Loucy (cell line): ENCODE measurements at regions not wholly inside any gene's neighbourhood (a gene's known extent, or its start where the extent isn't known, plus 50 kb on each side); places are given as distances from the start of the nearest gene placed in this dataset.

ENCODE experiments used
- H2AFZ ChIP-seq: fragments of 200-600 bp; sonication (generic); 2 replicates; pipeline ENCODE4 v1.6.0; 2016; ENCODE audit warnings: antibody characterized with exemption, mild to moderate bottlenecking, low read length, moderate library complexity
- H3F3A ChIP-seq: fragments of 200-600 bp; 2 replicates; pipeline ENCODE4 v1.6.0; 2016; ENCODE audit warnings: antibody characterized with exemption, low read depth, mild to moderate bottlenecking
- H3K27me3 ChIP-seq: fragments of 200-600 bp; sonication (generic); 2 replicates; pipeline ENCODE4 v1.6.1; 2014; ENCODE audit warnings: low read length, mild to moderate bottlenecking; ENCODE audit not compliant: insufficient read depth, poor library complexity, severe bottlenecking
- H3K36me3 ChIP-seq: fragments of 200-600 bp; sonication (generic); 2 replicates; pipeline ENCODE4 v1.6.1; 2016; ENCODE audit warnings: low read length; ENCODE audit not compliant: insufficient read depth
- H3K4me1 ChIP-seq: fragments of 200-600 bp; sonication (generic); 2 replicates; pipeline ENCODE4 v1.5.1; 2014; ENCODE audit warnings: low read length, mild to moderate bottlenecking; ENCODE audit not compliant: insufficient read depth, poor library complexity, severe bottlenecking
- H3K4me2 ChIP-seq: fragments of 200-600 bp; sonication (generic); 2 replicates; pipeline ENCODE4 v1.6.0; 2014; ENCODE audit warnings: antibody characterized with exemption, low read length, low read depth, mild to moderate bottlenecking; ENCODE audit not compliant: poor library complexity, severe bottlenecking
- H3K4me3 ChIP-seq: fragments of 200-600 bp; sonication (generic); 2 replicates; pipeline ENCODE4 v1.5.1; 2014; ENCODE audit warnings: low read length, mild to moderate bottlenecking, mixed read lengths; ENCODE audit not compliant: poor library complexity, severe bottlenecking
- H3K79me2 ChIP-seq: fragments of 200-600 bp; sonication (generic); 2 replicates; pipeline ENCODE4 v1.6.1; 2014; ENCODE audit warnings: low read length; ENCODE audit not compliant: insufficient read depth
- H3K9ac ChIP-seq: fragments of 200-600 bp; sonication (generic); 2 replicates; pipeline ENCODE4 v1.6.0; 2014; ENCODE audit warnings: mild to moderate bottlenecking, low read depth, low read length, moderate library complexity; ENCODE audit not compliant: poor library complexity, severe bottlenecking
- H3K9me2 ChIP-seq: fragments of 200-600 bp; sonication (generic); replicated peaks from 2 replicates; pipeline ENCODE4 v1.6.1; 2016; ENCODE audit warnings: low read depth, low read length, mixed read lengths
- H3K9me3 ChIP-seq: fragments of 200-600 bp; sonication (generic); 2 replicates; pipeline ENCODE4 v1.6.1; 2014; ENCODE audit warnings: mild to moderate bottlenecking, antibody characterized with exemption, low read length, low read depth; ENCODE audit not compliant: insufficient read depth
- H4K20me1 ChIP-seq: fragments of 200-600 bp; sonication (generic); 2 replicates; pipeline ENCODE4 v1.6.0; 2014; ENCODE audit warnings: antibody characterized with exemption, low read length, mild to moderate bottlenecking; ENCODE audit not compliant: insufficient read depth, poor library complexity, severe bottlenecking
- CTCF ChIP-seq: fragments of 200-600 bp; sonication (generic); conservative IDR thresholded peaks from 2 replicates; pipeline ENCODE4 v1.5.1; 2014; ENCODE audit warnings: mild to moderate bottlenecking, antibody characterized with exemption, low read length
- EZH2phosphoT487 ChIP-seq: fragments of 200-600 bp; IDR thresholded peaks from 2 replicates; pipeline ENCODE4 v1.6.1; 2018; ENCODE audit warnings: antibody characterized with exemption, mild to moderate bottlenecking, moderate library complexity, borderline replicate concordance

GRCh38 chr20:6641012-6641411, 126.5 kb upstream of the BMP2 start:
- Histone ChIP-seq H3K9ac (no peak overlapping the region), H3K9me3 (no peaks in the 10 kb centered on the region), H3K4me1 (peaks cover 6% of the 10 kb centered on the region), H3K4me3 (no peak overlapping the region), H3K36me3 (no peaks in the 10 kb centered on the region), H4K20me1 (no peaks in the 10 kb centered on the region), H3K4me2 (no peak overlapping the region), H3K79me2 (no peaks in the 10 kb centered on the region), H3K9me2 (no peaks in the 10 kb centered on the region), H3F3A (no peaks in the 10 kb centered on the region), H3K27me3 (no peaks in the 10 kb centered on the region), H2AFZ (no peak overlapping the region)
- TF ChIP-seq EZH2phosphoT487 (no peak), CTCF (no peak)

DNA sequence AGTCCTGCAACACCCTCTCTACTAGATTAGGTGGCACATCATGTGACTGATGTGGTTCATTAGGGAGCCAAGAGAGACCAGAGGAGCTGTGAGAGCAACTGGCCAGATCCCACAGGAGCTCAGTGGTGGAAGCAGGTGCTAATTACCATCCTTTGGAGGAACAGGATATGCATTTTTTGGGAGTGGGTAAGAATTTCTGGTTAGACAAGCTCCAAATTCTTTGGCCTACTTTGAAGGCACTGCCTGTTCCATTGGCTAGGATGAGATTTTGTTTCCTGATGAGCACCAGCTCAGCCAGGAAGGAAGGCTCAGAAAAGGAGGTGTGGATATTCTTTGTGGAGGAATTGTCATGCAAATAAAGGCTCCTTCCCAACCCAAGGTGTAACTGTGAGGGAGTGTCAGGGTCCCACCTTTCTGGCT, 130.3 kb upstream of the BMP2 start:
- no peak overlapping the region for H3K9ac ChIP-seq
- no peaks in the 10 kb centered on the region for H3K27me3 ChIP-seq
- H3K4me1 ChIP-seq = no peaks in the 10 kb centered on the region
- no peak overlapping the region for H2AFZ ChIP-seq
- H3K4me2 ChIP-seq = no peak overlapping the region
- H3K36me3 ChIP-seq = no peaks in the 10 kb centered on the region
- H4K20me1 ChIP-seq = no peaks in the 10 kb centered on the region
- no peak overlapping the region for H3K4me3 ChIP-seq
- no peaks in the 10 kb centered on the region for H3K79me2 ChIP-seq
- H3K9me3 ChIP-seq = no peaks in the 10 kb centered on the region
- TF ChIP-seq EZH2phosphoT487 (no peak), CTCF (no peak)
- no peaks in the 10 kb centered on the region for H3K9me2 ChIP-seq
- H3F3A ChIP-seq = no peaks in the 10 kb centered on the region

- Histone ChIP-seq H3K9ac (no peak overlapping the region), H3K9me3 (no peaks in the 10 kb centered on the region), H3K9me2 (no peaks in the 10 kb centered on the region), H3K4me3 (no peak overlapping the region), H3K79me2 (no peaks in the 10 kb centered on the region), H3K27me3 (no peaks in the 10 kb centered on the region), H3K4me2 (no peak overlapping the region), H3K4me1 (no peaks in the 10 kb centered on the region), H3F3A (no peaks in the 10 kb centered on the region), H4K20me1 (no peaks in the 10 kb centered on the region), H3K36me3 (no peaks in the 10 kb centered on the region), H2AFZ (no peak overlapping the region)
- TF ChIP-seq EZH2phosphoT487 (no peak), CTCF (peak; percentile 58)
Observed at GRCh38 chr20:6636209-6637159, 131.0 kb upstream of the BMP2 start.
